Amygdala (tissue), 56 donors: ENCODE measurements at regions not wholly inside any gene's neighbourhood (a gene's known extent, or its start where the extent isn't known, plus 50 kb on each side); places are given as distances from the start of the nearest gene placed in this dataset.
A peak's percentile ranks its signal among the peaks of the same experiment; 100 is the strongest.
"Not testable (repeated sequence)": the region's sequence is repeated elsewhere in the genome, so short reads cannot be mapped to it uniquely, and the experiment has no call there.

ENCODE experiments used
- DNase-seq, 56 donors: peaks; one replicate each; lab custom pipeline; 2025; lab: John Stamatoyannopoulos, UW

GRCh38 chr1:79290927-79291474 is 284.5 kb upstream of the ADGRL4 start:
- no peak for DNase-seq

- no peak for DNase-seq
Observed at GRCh38 chr1:79287982-79288381, 281.5 kb upstream of the ADGRL4 start.

GRCh38 chr1:79285667-79286066 is 279.1 kb upstream of the ADGRL4 start:
- DNase-seq, result no peak

GRCh38 chr1:79283451-79283850 is 276.9 kb upstream of the ADGRL4 start:
- DNase-seq, result no peak

GRCh38 chr1:79281442-79281841 is 274.9 kb upstream of the ADGRL4 start:
- no peak for DNase-seq

GRCh38 chr1:79271759-79272158 is 265.2 kb upstream of the ADGRL4 start:
- DNase-seq, result no peak

- no peak for DNase-seq
Observed at GRCh38 chr1:79264975-79265818, 258.7 kb upstream of the ADGRL4 start.

- DNase-seq, result no peak
Observed at GRCh38 chr1:79264285-79264684, 257.8 kb upstream of the ADGRL4 start.

GRCh38 chr1:79262745-79263258 is 256.3 kb upstream of the ADGRL4 start:
- no peak for DNase-seq

- no peak for DNase-seq
Observed at GRCh38 chr1:79259390-79260336, 253.1 kb upstream of the ADGRL4 start.

- DNase-seq, result no peak
Observed at GRCh38 chr1:79255421-79255820, 248.9 kb upstream of the ADGRL4 start.

GRCh38 chr1:79252598-79252997 is 246.1 kb upstream of the ADGRL4 start:
- no peak for DNase-seq

GRCh38 chr1:79239840-79240239 is 233.3 kb upstream of the ADGRL4 start:
- DNase-seq, result no peak

GRCh38 chr1:79235301-79236002 is 228.9 kb upstream of the ADGRL4 start:
- DNase-seq, result peak in 1 of 56 donors; percentile 1

- no peak for DNase-seq
Observed at GRCh38 chr1:79232818-79233217, 226.3 kb upstream of the ADGRL4 start.

GRCh38 chr1:79230751-79231150 is 224.2 kb upstream of the ADGRL4 start:
- not testable (repeated sequence) for DNase-seq

- no peak for DNase-seq
Observed at GRCh38 chr1:79226963-79227362, 220.4 kb upstream of the ADGRL4 start.

GRCh38 chr1:79224537-79224936 is 218.0 kb upstream of the ADGRL4 start:
- DNase-seq, result no peak

GRCh38 chr1:79220509-79220908 is 214.0 kb upstream of the ADGRL4 start:
- no peak for DNase-seq

- no peak for DNase-seq
Observed at GRCh38 chr1:79215311-79215710, 208.8 kb upstream of the ADGRL4 start.
